Activated CD8-positive, alpha-beta T cell treated with anti-CD3 and anti-CD28 coated beads for 36 hours (primary cell): ENCODE measurements at regions not wholly inside any gene's neighbourhood (a gene's known extent, or its start where the extent isn't known, plus 50 kb on each side); places are given as distances from the start of the nearest gene placed in this dataset.

Experiments used
- ATAC-seq: fragments of 200-7000 bp; cut with Tn5 transposase; one replicate; pipeline ENCODE4 v1.10.0; 2021; ENCODE audit warnings: mild to moderate bottlenecking, moderate library complexity
- CTCF ChIA-PET: fragments of 350-600 bp; sonication (Branson Sonifier 250); formaldehyde crosslinking; loops from one replicate; lab custom pipeline; 2021; ENCODE audit warnings: antibody characterized with exemption; lab: Charles Lee
- POLR2A ChIA-PET: fragments of 350-600 bp; sonication (Branson Sonifier 250); formaldehyde crosslinking; loops from one replicate; lab custom pipeline; 2021; ENCODE audit warnings: antibody characterized with exemption; lab: Charles Lee
- DNase-seq: peaks from one replicate; pipeline ENCODE4 v3.0.0-alpha.2; 2020
- H3K27ac Mint-ChIP-seq: one replicate; pipeline ENCODE4 v1.8.0; 2021; ENCODE audit warnings: mild to moderate bottlenecking, mixed read lengths
- H3K27me3 Mint-ChIP-seq: one replicate; pipeline ENCODE4 v1.8.0; 2021; ENCODE audit warnings: mixed read lengths
- H3K36me3 Mint-ChIP-seq: one replicate; pipeline ENCODE4 v1.8.0; 2021; ENCODE audit warnings: low read depth, mixed read lengths
- H3K4me1 Mint-ChIP-seq: one replicate; pipeline ENCODE4 v1.8.0; 2021; ENCODE audit warnings: low read depth, mixed read lengths
- H3K4me3 Mint-ChIP-seq: one replicate; pipeline ENCODE4 v1.8.0; 2021; ENCODE audit warnings: mild to moderate bottlenecking, moderate library complexity, mixed read lengths
- H3K9me3 Mint-ChIP-seq: one replicate; pipeline ENCODE4 v1.8.0; 2021; ENCODE audit warnings: mixed read lengths
- intact Hi-C: fragments of 100-400 bp; cut with micrococcal nuclease; formaldehyde crosslinking; loops from one replicate; pipeline ENCODE4 v1.10.0; 2022
- TF ChIP-seq, protein P1 (sequence below): fragments of 200-600 bp; IDR thresholded peaks from one replicate; pipeline ENCODE4 v1.8.0; 2022; ENCODE audit warnings: antibody characterized with exemption, mild to moderate bottlenecking

DNA sequence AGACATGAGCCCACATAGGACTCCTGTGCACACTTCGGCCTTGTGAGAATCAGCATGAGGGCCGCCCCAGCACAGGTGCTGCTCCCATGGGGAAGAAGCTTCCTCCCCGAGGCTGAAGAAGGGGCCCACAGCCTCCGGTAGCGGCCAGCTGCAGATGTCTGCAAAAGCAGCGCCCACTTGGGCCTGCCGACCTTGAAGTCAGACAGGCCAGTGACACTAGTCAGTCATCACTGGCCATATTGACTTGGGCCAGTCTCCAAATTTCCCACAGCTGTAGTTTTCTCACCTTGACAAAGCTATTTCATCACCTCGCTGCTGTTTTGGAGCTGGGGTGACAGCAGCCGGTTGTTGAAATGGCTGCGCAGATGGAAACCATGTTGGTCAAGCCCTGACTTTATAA is 83.0 kb downstream of the RIPK4 start:
- H3K27ac Mint-ChIP-seq: no peak overlapping the region
- ChIA-PET POLR2A (no interaction called here), CTCF (no interaction called here)
- no peak overlapping the region for H3K4me3 Mint-ChIP-seq
- TF ChIP-seq, protein P1, sequence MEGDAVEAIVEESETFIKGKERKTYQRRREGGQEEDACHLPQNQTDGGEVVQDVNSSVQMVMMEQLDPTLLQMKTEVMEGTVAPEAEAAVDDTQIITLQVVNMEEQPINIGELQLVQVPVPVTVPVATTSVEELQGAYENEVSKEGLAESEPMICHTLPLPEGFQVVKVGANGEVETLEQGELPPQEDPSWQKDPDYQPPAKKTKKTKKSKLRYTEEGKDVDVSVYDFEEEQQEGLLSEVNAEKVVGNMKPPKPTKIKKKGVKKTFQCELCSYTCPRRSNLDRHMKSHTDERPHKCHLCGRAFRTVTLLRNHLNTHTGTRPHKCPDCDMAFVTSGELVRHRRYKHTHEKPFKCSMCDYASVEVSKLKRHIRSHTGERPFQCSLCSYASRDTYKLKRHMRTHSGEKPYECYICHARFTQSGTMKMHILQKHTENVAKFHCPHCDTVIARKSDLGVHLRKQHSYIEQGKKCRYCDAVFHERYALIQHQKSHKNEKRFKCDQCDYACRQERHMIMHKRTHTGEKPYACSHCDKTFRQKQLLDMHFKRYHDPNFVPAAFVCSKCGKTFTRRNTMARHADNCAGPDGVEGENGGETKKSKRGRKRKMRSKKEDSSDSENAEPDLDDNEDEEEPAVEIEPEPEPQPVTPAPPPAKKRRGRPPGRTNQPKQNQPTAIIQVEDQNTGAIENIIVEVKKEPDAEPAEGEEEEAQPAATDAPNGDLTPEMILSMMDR: no peak
- no peaks in the 10 kb centered on the region for H3K27me3 Mint-ChIP-seq
- intact Hi-C loops: no loop called here
- no peaks in the 10 kb centered on the region for H3K9me3 Mint-ChIP-seq
- H3K4me1 Mint-ChIP-seq: no peaks in the 10 kb centered on the region
- DNase-seq (no peak), ATAC-seq (no peak)
- no peaks in the 10 kb centered on the region for H3K36me3 Mint-ChIP-seq

DNA sequence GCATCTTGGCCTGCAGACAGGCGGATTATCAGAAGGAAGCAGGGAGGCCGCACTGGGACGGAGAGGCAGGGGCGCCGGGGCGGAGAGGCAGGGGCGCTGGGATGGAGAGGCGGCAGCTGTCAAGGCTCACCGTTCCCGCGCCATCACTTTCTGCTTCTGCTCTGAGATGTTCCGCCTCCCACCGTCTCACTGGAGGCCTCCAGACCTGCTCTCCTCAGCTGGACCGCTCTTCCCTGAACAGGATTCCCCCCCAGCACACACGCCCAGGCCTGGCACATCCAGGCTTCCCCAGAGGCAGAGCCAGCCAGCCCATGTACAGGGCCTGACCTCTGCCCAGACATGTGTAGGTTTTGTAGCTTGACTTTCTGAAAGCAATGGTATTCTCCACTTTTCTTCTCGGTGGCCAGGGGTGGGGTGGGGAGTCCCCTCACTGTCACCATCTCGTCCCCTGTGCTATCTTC is 84.1 kb downstream of the RIPK4 start:
- DNase-seq (no peak), ATAC-seq (no peak)
- no peaks in the 10 kb centered on the region for H3K9me3 Mint-ChIP-seq
- no peaks in the 10 kb centered on the region for H3K4me1 Mint-ChIP-seq
- no peaks in the 10 kb centered on the region for H3K36me3 Mint-ChIP-seq
- no peak overlapping the region for H3K27ac Mint-ChIP-seq
- H3K4me3 Mint-ChIP-seq: no peak overlapping the region
- POLR2A ChIA-PET: no interaction called here
- H3K27me3 Mint-ChIP-seq: no peaks in the 10 kb centered on the region
- TF ChIP-seq, protein P1: no peak
- intact Hi-C loops: no loop called here
- CTCF ChIA-PET: no interaction called here

DNA sequence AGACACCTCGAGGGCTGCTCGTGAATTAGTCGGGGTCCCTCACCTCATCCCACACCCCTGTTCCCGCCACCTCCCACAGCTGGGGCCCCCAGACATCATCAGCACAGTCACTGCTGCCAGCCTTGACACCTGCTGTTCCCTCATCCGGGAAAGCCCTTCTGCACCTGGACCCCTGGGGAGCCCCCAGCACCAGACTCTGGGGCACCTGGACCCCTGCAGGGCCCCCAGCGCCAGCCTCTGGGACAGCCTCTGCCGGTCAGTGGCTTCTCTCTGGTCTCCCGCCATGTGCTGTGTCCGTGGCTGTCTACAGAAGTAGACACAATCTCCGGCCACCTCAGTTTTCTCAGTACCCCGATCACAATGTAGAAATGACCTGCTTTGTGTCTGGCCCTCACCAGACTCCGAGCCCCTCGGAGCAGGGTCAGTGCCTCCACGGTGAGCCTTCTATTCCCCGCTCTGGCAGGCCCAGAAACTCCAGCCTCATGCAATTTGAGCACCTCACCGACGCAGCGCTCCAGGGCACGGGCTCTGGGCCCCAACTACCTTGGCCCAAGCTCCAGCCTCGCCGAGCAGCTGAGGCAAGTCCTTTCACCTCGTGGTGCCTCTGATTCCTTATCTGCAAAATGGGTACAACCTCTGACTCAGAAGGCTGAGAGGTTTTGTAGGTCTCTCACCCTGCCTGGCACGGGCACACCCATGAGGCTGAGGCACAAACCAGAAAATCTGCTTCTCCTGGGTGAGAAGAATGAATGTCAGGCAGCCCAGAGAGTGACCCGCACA is 84.7 kb downstream of the RIPK4 start:
- TF ChIP-seq, protein P1: no peak
- Mint-ChIP-seq H3K9me3 (no peaks in the 10 kb centered on the region), H3K27me3 (no peaks in the 10 kb centered on the region), H3K36me3 (no peaks in the 10 kb centered on the region), H3K27ac (no peak overlapping the region), H3K4me1 (no peaks in the 10 kb centered on the region), H3K4me3 (no peak overlapping the region)
- ATAC-seq (no peak), DNase-seq (no peak)
- intact Hi-C loops: no loop called here
- POLR2A ChIA-PET: no interaction called here
- CTCF ChIA-PET: no interaction called here

DNA sequence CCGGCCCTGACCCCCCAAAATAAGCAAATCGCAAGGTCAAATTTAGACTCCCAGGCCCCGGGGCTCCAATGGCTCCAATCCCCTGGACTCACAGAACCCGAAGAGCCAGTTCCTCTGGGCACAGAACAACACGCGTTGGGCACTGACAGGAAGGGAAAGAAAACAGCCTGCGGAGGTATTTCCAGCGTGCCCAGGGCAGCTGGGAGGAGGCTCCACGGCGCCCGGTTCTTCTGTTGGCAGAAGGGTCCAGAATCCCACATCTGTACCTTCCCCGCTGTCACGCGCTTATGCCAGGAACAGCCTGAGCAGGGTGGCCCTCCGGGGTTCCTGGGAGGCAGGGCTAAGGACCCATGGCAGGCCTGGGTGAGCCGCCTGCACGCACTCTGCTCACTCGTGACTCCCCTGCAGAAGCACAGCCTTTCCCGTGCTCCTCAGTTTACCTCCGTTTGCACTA is 85.5 kb downstream of the RIPK4 start:
- no peak overlapping the region for H3K27ac Mint-ChIP-seq
- no peaks in the 10 kb centered on the region for H3K9me3 Mint-ChIP-seq
- CTCF ChIA-PET: no interaction called here
- no peaks in the 10 kb centered on the region for H3K4me1 Mint-ChIP-seq
- ATAC-seq (no peak), DNase-seq (no peak)
- POLR2A ChIA-PET: no interaction called here
- intact Hi-C loops: no loop called here
- TF ChIP-seq, protein P1: no peak
- H3K4me3 Mint-ChIP-seq: no peak overlapping the region
- no peaks in the 10 kb centered on the region for H3K27me3 Mint-ChIP-seq
- no peaks in the 10 kb centered on the region for H3K36me3 Mint-ChIP-seq

DNA sequence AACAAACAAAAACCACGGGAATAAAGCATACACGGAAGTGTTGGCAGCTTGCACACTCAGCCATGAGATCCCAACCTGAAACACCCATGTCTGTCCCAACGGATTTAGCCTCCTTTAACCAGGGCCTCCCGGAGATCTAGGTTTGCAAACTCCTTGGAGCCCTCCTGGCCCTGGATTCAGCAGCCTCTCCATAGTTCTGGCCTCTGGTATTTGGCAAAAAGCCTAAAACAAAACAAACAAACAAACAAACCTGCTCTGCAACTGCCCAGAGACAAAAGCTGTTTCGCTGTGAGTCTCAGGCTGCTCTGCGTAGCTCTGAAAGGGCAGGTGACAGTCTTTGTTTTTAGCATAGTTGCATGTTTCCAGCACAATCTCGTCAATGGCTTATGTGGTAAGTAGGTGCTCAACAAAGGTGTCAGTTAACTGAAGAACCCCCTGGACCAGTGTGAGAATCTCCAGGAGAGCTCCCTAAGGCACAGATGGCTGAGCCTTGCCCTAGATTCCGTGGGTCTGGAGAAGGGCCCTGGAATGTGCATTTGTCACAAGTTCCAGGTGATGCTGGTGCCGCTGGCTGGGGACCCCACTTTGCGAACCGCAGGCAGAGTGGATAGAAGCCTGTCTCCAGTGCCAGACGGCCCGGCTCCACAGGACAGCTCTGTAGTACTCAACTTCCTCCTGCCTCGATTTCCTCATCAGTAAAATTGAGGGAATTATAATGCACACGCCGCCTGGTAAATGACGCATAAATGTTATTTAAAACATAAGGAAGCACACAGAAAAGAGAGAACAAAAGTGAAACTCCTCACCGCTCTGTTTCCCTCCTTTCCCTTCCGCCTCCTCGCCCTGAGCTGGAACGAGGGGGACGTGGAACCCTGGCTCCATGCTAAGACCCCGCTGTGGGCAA is 86.2 kb downstream of the RIPK4 start:
- Mint-ChIP-seq H3K27me3 (no peaks in the 10 kb centered on the region), H3K4me3 (no peak overlapping the region), H3K9me3 (no peaks in the 10 kb centered on the region), H3K27ac (no peak overlapping the region), H3K4me1 (no peaks in the 10 kb centered on the region), H3K36me3 (no peaks in the 10 kb centered on the region)
- ChIA-PET POLR2A (no interaction called here), CTCF (no interaction called here)
- no peak for ATAC-seq
- TF ChIP-seq, protein P1: no peak
- no peak for DNase-seq
- intact Hi-C loops: no loop called here
